ENCODE measurements at regions not wholly inside any gene's neighbourhood (a gene's known extent, or its start where the extent isn't known, plus 50 kb on each side); places are given as distances from the start of the nearest gene placed in this dataset.

DNA sequence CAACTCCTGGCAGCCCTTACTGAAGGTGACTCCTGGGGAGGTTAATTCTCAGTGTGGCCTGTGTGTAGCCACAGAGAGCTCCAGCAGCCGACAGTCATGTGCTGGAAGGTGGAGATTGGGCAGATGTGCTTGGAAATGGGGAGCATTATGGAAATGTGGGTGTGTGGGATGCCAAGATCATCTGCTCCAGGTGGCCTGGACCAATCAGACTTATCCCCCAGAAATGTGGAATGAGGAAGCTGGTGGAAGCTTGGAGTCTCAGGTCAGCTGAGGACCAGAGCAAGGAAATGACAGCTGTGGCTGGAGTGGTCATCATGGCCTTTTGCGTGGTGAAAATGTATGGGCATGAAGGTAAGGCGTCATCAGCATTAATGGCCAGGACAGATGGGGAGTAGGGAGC lies 234.0 kb downstream of the MIAT start:
- peaks cover 31% of the 10 kb centered on the region for H3K4me1 ChIP-seq (ENCODE audit: control insufficient read depth, insufficient read depth, low read length)

DNA sequence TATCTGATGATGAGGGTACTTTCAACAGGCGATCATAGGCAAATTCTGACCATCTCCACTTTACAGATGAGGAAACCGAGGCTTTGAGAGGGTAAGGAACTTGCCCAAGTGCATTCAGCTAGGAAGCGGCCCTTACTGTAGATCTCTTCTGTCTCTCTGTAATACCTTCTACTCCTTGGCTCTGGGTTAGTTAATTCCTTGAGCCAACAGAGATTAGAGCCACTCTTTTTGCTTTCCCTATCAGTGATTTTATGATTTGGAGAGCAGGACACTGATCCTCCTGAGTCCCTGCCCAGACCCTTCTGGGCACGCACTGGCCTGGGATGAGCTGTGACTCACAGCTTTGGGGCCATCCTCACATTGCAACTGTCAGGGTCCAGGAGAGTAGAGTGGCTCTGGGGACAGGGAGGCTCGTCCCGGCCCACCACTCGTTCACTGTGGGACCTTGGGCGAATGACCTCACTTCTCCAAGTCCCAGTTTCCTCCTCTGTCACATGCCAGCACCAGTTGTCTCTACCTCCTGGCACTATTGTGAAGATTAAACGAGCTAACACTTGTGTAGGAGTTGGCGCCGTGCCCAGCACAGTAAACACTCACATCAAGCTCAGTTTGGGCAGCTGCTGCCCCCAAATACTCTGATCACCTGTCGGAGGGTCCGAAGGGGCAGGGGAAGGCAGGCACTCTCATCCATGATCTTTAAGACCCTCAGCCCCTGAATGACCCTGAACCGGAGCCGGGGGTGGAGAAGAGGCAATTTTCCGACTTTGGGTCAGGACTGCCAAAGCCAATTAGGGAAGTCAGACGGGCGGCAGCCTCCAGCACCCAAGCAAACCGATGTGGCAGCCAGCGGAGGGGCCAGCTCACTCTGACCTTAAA lies 235.0 kb downstream of the MIAT start:
- Histone ChIP-seq H3K27me3 (ENCODE audit: control insufficient read depth, insufficient read depth, low read length) (no peaks in the 10 kb centered on the region; the same call in 1 of the 2 replicates), H3K9ac (ENCODE audit: low read depth, low read length) (no peak overlapping the region), H3K36me3 (ENCODE audit: control insufficient read depth, insufficient read depth, low read length) (no peaks in the 10 kb centered on the region), H3K4me1 (ENCODE audit: control insufficient read depth, insufficient read depth, low read length) (peaks cover 29% of the 10 kb centered on the region), H3K9me3 (ENCODE audit: control insufficient read depth, insufficient read depth, low read length) (no peaks in the 10 kb centered on the region), H3K27ac (ENCODE audit: low read depth, low read length) (no peak overlapping the region), H3K4me3 (ENCODE audit: low read depth, low read length) (no peak overlapping the region)

More for the DNA sequence above, 234.0 kb downstream of the MIAT start:
- H3K9me3 ChIP-seq (ENCODE audit: control insufficient read depth, insufficient read depth, low read length) = no peaks in the 10 kb centered on the region
- no peak overlapping the region for H3K4me3 ChIP-seq (ENCODE audit: low read depth, low read length)
- no peak overlapping the region for H3K27ac ChIP-seq (ENCODE audit: low read depth, low read length)
- H3K36me3 ChIP-seq (ENCODE audit: control insufficient read depth, insufficient read depth, low read length) = no peaks in the 10 kb centered on the region
- H3K27me3 ChIP-seq (ENCODE audit: control insufficient read depth, insufficient read depth, low read length) = no peaks in the 10 kb centered on the region; the same call in 1 of the 2 replicates
- no peak overlapping the region for H3K9ac ChIP-seq (ENCODE audit: low read depth, low read length)

DNA sequence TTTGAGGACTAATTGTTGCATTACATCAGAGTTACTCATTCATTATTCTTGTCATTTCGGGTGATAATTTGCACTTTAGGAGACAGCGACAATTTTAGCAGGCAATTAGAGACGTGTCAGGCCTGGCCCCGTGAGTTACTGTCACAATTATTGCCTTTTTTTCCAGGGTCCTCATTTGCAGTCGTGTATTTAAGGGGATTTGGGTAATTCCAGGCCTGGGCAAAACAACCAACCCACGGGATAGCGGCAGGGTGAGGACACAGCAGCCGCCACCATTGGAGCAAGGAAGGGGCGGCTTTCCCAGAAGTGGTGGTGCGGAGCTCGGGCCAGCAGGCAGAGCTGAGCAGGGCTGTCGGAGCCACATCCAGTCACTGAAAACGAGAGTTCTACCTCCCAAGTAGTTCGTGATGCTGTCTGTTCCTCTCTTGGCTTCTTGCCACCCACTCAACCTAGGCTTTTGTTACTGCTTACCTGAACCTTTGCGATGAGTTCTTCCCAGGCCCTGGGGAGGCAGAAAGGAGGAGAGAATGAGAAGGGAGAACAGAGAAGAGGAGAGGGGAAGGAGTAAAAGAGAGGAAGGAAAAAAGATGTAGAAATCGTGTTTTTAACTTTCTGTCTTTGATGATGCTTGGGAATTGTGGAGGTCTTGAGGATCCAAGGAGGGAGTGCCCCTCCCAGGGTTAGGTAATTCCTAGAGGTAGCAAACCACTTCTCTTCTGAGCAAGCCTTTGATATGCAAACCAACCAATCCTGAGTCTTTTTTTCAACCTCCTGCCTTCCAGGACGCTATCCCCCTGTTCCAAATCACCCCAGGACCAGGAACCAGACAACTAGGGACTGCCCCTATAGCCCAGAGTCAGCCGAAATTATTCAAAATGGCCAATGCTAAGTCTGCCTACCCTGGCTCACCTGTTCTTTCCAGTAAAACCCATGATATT lies 236.1 kb downstream of the MIAT start:
- no peaks in the 10 kb centered on the region; the same call in 1 of the 2 replicates for H3K27me3 ChIP-seq (ENCODE audit: control insufficient read depth, insufficient read depth, low read length)
- no peaks in the 10 kb centered on the region for H3K36me3 ChIP-seq (ENCODE audit: control insufficient read depth, insufficient read depth, low read length)
- no peaks in the 10 kb centered on the region for H3K9me3 ChIP-seq (ENCODE audit: control insufficient read depth, insufficient read depth, low read length)
- H3K4me1 ChIP-seq (ENCODE audit: control insufficient read depth, insufficient read depth, low read length) = peaks cover 24% of the 10 kb centered on the region
- no peak overlapping the region for H3K4me3 ChIP-seq (ENCODE audit: low read depth, low read length)
- H3K27ac ChIP-seq (ENCODE audit: low read depth, low read length) = peak overlapping the region; percentile 26
- H3K9ac ChIP-seq (ENCODE audit: low read depth, low read length) = no peak overlapping the region

DNA sequence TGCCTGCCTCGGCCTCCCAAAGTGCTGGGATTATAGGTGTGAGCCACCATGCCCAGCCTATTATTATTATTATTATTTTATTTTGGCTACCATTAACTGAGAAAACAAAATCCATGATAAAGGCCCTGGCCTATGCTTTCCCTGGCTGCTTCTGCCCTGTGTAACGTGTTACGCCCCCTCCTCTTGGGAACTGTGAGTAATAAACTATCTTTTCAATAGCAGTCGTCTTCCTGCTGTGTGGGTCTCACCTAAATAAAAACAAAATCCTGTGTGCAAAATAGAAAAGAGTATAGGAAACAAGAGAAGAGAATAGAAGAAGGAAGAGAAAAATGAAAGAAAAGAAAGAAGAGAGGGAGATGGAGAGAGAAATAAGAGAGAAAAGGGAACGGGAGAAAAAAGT lies 237.0 kb downstream of the MIAT start:
- Histone ChIP-seq H3K9me3 (ENCODE audit: control insufficient read depth, insufficient read depth, low read length) (no peaks in the 10 kb centered on the region), H3K27me3 (ENCODE audit: control insufficient read depth, insufficient read depth, low read length) (no peaks in the 10 kb centered on the region; the same call in 1 of the 2 replicates), H3K4me1 (ENCODE audit: control insufficient read depth, insufficient read depth, low read length) (peaks cover 24% of the 10 kb centered on the region), H3K9ac (ENCODE audit: low read depth, low read length) (no peak overlapping the region), H3K27ac (ENCODE audit: low read depth, low read length) (no peak overlapping the region), H3K36me3 (ENCODE audit: control insufficient read depth, insufficient read depth, low read length) (no peaks in the 10 kb centered on the region), H3K4me3 (ENCODE audit: low read depth, low read length) (no peak overlapping the region)

DNA sequence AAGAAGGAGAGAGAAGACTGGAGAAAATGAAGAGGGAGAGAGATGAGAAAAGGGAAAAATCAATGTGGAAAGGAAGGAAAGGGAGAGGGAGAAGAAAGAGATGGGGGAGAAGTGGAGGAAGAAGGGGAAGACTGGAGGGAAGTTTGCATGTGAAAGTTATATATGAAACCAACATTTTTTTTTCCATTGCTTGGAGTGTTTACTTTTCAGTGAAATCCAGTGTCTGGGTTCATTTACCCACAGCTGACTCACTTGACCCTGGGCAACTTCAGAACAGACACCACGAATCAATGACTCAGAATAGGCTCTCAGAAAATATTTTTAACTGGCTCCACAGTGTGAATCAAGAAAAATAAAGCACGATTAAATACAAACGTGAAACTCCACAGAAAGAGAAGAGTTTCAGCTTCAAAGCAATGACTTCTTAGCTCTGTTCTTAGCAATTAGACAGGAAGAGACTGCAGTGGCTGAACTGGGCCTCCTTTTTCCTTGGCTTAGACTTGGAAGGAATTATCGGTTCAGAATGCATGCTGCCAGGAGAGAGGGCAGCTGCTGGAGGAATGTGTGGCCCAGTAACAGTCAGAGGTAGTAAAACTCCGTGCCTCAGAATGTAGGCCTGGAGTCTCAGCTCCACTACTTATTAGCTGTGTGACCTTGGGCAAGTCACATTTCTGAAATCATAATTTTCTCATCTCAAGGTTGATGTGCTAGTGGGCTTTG lies 237.5 kb downstream of the MIAT start:
- H3K27me3 ChIP-seq (ENCODE audit: control insufficient read depth, insufficient read depth, low read length) = no peaks in the 10 kb centered on the region; the same call in 1 of the 2 replicates
- peak overlapping the region; percentile 18 for H3K27ac ChIP-seq (ENCODE audit: low read depth, low read length)
- H3K9me3 ChIP-seq (ENCODE audit: control insufficient read depth, insufficient read depth, low read length) = no peaks in the 10 kb centered on the region

DNA sequence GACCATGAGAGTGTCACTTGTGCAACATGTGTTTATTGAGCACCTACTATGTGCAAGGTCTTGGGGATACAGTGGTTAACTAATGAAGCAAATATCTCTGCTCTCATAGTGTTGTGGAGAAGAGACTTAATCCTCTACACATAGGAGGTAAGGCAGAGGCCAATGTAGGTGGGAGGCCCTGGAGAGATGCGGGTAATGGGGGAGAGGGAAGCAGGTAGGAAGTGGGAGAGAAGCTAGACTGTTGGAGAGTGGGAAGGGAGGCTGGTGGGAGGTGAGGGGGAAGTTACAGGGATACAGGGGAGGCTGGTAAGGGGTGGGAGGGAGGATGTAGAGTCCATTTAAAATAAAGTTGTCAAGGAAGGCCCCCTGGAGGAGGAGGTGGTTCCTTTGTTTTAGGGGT lies 240.0 kb downstream of the MIAT start:
- no peak overlapping the region for H3K4me3 ChIP-seq (ENCODE audit: low read depth, low read length)
- H3K4me1 ChIP-seq (ENCODE audit: control insufficient read depth, insufficient read depth, low read length) = peaks cover 24% of the 10 kb centered on the region
- no peaks in the 10 kb centered on the region for H3K36me3 ChIP-seq (ENCODE audit: control insufficient read depth, insufficient read depth, low read length)
- H3K9me3 ChIP-seq (ENCODE audit: control insufficient read depth, insufficient read depth, low read length) = no peaks in the 10 kb centered on the region
- H3K27me3 ChIP-seq (ENCODE audit: control insufficient read depth, insufficient read depth, low read length) = no peaks in the 10 kb centered on the region; the same call in 1 of the 2 replicates
- H3K27ac ChIP-seq (ENCODE audit: low read depth, low read length) = no peak overlapping the region
- no peak overlapping the region for H3K9ac ChIP-seq (ENCODE audit: low read depth, low read length)

More for the DNA sequence above, 237.5 kb downstream of the MIAT start:
- H3K4me3 ChIP-seq (ENCODE audit: low read depth, low read length) = no peak overlapping the region
- H3K9ac ChIP-seq (ENCODE audit: low read depth, low read length) = no peak overlapping the region
- peaks cover 24% of the 10 kb centered on the region for H3K4me1 ChIP-seq (ENCODE audit: control insufficient read depth, insufficient read depth, low read length)
- no peaks in the 10 kb centered on the region for H3K36me3 ChIP-seq (ENCODE audit: control insufficient read depth, insufficient read depth, low read length)

DNA sequence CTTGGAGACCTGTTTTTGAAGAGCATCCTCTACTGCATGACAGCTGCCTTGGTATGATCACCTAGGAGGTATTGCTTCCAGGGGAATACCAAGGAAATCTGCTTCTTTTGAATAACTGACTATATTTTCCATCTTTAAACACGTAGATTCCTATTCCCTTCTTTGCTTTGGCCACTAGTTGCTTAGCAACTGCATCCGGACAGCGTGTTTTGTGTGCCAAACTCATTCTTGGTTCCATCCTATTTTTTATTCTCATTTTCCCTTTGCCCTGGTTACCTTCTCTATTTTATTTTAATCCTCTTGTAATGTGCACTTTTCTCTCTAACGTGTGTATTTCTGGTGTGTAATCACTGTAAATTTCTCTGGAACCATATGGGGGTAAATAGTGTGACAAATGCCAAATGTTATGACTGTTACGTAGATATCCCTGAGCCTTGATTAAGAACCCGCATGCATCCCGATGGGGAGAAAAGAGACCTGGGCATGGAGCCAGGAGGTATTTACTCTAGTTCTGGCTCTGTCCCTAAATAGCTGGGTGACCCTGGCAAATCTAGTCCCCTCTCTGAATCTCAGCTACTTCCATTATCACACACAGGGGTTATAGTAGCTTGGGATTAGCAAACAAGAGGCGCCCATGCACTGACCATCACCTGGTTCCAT lies 241.7 kb downstream of the MIAT start:
- H3K36me3 ChIP-seq (ENCODE audit: control insufficient read depth, insufficient read depth, low read length) = no peaks in the 10 kb centered on the region
- no peak overlapping the region for H3K27ac ChIP-seq (ENCODE audit: low read depth, low read length)
- no peaks in the 10 kb centered on the region for H3K9me3 ChIP-seq (ENCODE audit: control insufficient read depth, insufficient read depth, low read length)

DNA sequence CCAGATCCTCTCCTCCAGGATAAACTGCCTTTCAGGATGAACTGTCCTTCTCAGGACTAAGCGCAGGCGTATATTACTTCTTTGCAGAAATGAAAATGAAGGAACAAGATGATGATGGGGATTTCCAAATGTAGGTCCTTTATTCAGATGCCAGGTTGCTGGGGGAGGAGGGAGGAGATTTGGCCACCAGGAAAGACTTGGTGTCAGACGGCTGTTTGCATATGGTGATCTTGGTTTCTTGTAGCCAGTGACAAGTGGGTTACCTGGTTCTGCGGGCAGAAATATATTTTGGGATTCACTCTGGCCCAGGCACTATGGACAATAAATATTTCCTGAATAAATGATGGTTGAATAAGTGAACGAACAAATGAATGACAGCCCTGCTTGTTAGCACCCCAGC lies 243.4 kb downstream of the MIAT start:
- Histone ChIP-seq H3K4me1 (ENCODE audit: control insufficient read depth, insufficient read depth, low read length) (peaks cover 36% of the 10 kb centered on the region), H3K4me3 (ENCODE audit: low read depth, low read length) (no peak overlapping the region), H3K9me3 (ENCODE audit: control insufficient read depth, insufficient read depth, low read length) (no peaks in the 10 kb centered on the region), H3K27ac (ENCODE audit: low read depth, low read length) (no peak overlapping the region), H3K9ac (ENCODE audit: low read depth, low read length) (no peak overlapping the region), H3K36me3 (ENCODE audit: control insufficient read depth, insufficient read depth, low read length) (no peaks in the 10 kb centered on the region), H3K27me3 (ENCODE audit: control insufficient read depth, insufficient read depth, low read length) (peaks cover 10% of the 10 kb centered on the region)

More for the DNA sequence above, 241.7 kb downstream of the MIAT start:
- H3K4me1 ChIP-seq (ENCODE audit: control insufficient read depth, insufficient read depth, low read length) = peaks cover 20% of the 10 kb centered on the region
- no peak overlapping the region for H3K9ac ChIP-seq (ENCODE audit: low read depth, low read length)
- no peak overlapping the region for H3K4me3 ChIP-seq (ENCODE audit: low read depth, low read length)
- H3K27me3 ChIP-seq (ENCODE audit: control insufficient read depth, insufficient read depth, low read length) = peaks cover 4% of the 10 kb centered on the region

DNA sequence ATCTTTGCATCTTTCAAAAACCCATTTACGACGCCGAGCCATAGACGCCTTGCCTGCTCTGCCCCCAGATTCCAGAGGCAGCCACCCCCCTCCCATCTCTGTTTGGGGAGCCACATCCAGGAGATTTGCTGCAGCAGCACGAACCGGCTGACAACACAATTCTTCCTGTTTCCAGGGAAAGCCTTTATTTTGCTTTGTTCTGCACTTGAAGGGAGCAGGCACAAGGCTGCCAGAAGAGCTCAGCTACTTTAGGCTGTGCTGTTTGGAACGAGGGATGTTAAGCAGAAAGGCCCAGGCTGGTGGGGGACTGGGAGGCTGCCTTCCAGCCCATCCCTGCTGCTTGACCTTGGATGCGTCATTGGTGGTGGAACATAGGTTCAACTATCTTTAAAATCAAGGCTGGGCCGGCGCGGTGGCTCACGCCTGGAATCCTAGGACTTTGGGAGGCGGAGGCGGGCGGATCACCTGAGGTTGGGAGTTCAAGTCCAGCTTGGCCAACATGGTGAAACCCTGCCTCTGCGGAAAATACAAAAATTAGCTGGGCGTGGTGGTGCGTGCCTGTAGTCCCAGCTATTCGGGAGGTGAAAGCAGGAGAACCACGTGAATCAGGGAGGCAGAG lies 243.9 kb downstream of the MIAT start:
- Histone ChIP-seq H3K36me3 (ENCODE audit: control insufficient read depth, insufficient read depth, low read length) (no peaks in the 10 kb centered on the region), H3K27ac (ENCODE audit: low read depth, low read length) (peak overlapping the region; percentile 64), H3K9ac (ENCODE audit: low read depth, low read length) (no peak overlapping the region), H3K9me3 (ENCODE audit: control insufficient read depth, insufficient read depth, low read length) (no peaks in the 10 kb centered on the region), H3K4me1 (ENCODE audit: control insufficient read depth, insufficient read depth, low read length) (peaks cover 41% of the 10 kb centered on the region), H3K27me3 (ENCODE audit: control insufficient read depth, insufficient read depth, low read length) (peaks cover 10% of the 10 kb centered on the region), H3K4me3 (ENCODE audit: low read depth, low read length) (no peak overlapping the region)

Measured in HUES48 (cell line).